ENCODE measurements at regions not wholly inside any gene's neighbourhood (a gene's known extent, or its start where the extent isn't known, plus 50 kb on each side); places are given as distances from the start of the nearest gene placed in this dataset.

DNA sequence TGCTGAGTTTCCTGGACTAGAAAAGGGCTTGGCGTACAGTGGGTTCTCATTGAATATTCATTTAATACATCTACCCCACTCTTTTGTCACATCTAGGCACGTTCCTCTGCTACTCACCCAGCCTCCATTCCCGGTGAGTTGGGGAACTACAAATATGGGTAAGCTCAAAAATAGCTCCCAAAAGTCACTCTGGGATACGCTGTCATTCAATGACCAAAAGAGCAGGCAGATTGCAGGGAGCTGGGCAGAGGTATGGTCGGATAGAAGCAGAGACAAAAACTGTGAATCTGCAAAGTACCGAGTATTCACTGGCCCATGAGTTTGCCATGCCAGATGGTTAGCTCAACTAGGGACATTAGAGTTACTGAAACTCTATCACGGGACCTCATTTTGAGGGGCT is 103.9 kb upstream of the SASH1 start:
- Histone ChIP-seq H3K27ac (peak overlapping the region; percentile 66 to 87 (median 76)), H3K27me3 (no peaks in the 10 kb centered on the region), H3K9me3 (no peaks in the 10 kb centered on the region), H3K4me3 (no peak overlapping the region), H3K36me3 (no peaks in the 10 kb centered on the region), H3K4me1 (peaks cover 21 to 74% (median 34%) of the 10 kb centered on the region in 3 donors)
- intact Hi-C loops (cut with DNase I), result no loop called here
- no peak for DNase-seq
- no peak for TF ChIP-seq POLR2A (IDR thresholded peaks at IDR 0.05)
- TF ChIP-seq, protein P1, sequence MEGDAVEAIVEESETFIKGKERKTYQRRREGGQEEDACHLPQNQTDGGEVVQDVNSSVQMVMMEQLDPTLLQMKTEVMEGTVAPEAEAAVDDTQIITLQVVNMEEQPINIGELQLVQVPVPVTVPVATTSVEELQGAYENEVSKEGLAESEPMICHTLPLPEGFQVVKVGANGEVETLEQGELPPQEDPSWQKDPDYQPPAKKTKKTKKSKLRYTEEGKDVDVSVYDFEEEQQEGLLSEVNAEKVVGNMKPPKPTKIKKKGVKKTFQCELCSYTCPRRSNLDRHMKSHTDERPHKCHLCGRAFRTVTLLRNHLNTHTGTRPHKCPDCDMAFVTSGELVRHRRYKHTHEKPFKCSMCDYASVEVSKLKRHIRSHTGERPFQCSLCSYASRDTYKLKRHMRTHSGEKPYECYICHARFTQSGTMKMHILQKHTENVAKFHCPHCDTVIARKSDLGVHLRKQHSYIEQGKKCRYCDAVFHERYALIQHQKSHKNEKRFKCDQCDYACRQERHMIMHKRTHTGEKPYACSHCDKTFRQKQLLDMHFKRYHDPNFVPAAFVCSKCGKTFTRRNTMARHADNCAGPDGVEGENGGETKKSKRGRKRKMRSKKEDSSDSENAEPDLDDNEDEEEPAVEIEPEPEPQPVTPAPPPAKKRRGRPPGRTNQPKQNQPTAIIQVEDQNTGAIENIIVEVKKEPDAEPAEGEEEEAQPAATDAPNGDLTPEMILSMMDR (IDR thresholded peaks at IDR 0.05), result no peak
- WGBS, 2 donors, result 81 to 82% methylated on average over 7 of the region's 7 CpGs

DNA sequence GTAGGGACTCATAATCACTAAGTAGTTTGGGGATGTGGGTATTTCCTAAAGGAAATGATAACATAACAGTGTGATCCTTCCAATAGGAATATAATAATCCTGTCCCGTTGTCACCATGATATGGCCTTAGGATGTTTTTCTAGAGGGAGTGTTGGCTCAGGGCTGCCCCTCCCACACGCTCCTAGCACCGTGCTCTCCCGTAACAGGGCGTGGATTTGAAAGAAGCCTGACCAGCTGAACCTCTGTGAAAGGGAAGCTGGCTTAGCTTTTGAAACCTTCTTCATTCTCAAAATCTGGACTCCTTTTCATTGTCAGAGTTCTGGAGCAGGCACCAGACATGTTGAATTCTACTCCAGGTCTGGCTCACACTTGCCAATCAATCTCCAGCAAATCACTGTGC is 103.4 kb upstream of the SASH1 start:
- Histone ChIP-seq H3K4me3 (no peak overlapping the region), H3K36me3 (no peaks in the 10 kb centered on the region), H3K27me3 (no peaks in the 10 kb centered on the region), H3K4me1 (peaks cover 21 to 72% (median 34%) of the 10 kb centered on the region in 3 donors), H3K9me3 (no peaks in the 10 kb centered on the region), H3K27ac (peak overlapping the region; percentile 66 to 87 (median 76))
- no peak for DNase-seq
- TF ChIP-seq, protein P1 (IDR thresholded peaks at IDR 0.05), result no peak
- 32 to 36% methylated on average over 5 of the region's 5 CpGs for WGBS, 2 donors
- intact Hi-C loops (cut with DNase I), result no loop called here

DNA sequence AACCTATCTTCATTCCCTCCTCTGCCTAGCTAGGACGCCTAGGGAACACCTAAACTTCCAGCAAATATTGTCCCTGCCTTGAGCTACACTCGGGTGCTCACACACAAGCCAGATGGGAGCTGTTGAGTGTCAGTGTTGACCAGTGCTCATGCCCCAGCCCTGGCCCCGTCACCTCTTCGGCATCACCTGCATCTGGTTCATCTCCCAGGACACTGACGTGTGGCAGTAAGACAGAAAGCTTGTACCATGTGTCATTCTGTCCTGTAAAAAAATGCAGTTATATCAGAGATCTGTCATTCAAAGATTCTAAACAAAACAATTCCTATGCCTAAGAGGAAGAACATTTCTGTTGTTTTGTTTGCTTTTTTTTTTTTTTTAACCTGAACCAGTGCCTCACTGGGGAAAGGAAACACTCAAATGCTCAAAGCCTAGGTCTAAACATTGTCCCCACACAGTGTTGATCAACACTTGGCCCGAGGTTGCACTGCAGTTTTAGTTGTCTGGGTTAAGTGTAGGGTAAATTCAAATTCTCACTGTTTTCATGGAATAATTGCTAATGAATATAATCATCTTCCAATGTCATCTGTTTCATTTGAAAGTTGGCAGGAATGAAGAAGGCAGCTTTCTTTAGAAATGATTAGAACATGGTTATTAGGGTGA is 102.7 kb upstream of the SASH1 start:
- no peak for DNase-seq
- no peaks in the 10 kb centered on the region for H3K9me3 ChIP-seq
- no peak overlapping the region for H3K4me3 ChIP-seq
- TF ChIP-seq, protein P1 (IDR thresholded peaks at IDR 0.05), result no peak
- no peak for TF ChIP-seq POLR2A (IDR thresholded peaks at IDR 0.05)
- intact Hi-C loops (cut with DNase I), result no loop called here
- no peaks in the 10 kb centered on the region for H3K36me3 ChIP-seq
- H3K4me1 ChIP-seq, result peaks cover 21 to 69% (median 34%) of the 10 kb centered on the region in 3 donors
- no peaks in the 10 kb centered on the region for H3K27me3 ChIP-seq
- peak overlapping the region; percentile 66 to 87 (median 76) for H3K27ac ChIP-seq
- 61 to 72% methylated on average over 6 of the region's 6 CpGs for WGBS, 2 donors

DNA sequence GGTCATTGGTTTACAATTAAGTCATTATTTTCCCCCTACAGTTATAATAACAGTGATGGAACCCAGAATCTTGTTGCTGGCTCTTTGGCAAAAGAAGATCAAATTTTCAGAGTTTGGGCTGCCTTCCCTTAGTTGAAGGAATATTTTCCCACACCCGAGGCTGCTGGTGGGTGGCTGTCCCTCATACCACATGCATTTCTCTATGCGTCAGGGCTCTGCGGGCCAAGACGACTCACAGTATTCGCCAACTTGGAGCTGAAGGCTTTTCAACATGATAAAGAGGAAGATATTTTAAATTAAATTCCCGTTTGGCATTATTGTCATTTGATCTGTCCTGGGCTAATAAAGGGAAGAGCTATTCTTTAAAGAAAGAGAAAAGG is 102.2 kb upstream of the SASH1 start:
- 59 to 74% methylated on average over 6 of the region's 6 CpGs for WGBS, 2 donors
- TF ChIP-seq, protein P1 (IDR thresholded peaks at IDR 0.05), result no peak
- TF ChIP-seq POLR2A (IDR thresholded peaks at IDR 0.05), result no peak
- Histone ChIP-seq H3K36me3 (no peaks in the 10 kb centered on the region), H3K9me3 (no peaks in the 10 kb centered on the region), H3K4me3 (no peak overlapping the region), H3K27ac (peak overlapping the region; percentile 66 to 87 (median 76)), H3K27me3 (no peaks in the 10 kb centered on the region), H3K4me1 (peaks cover 21 to 64% (median 34%) of the 10 kb centered on the region in 3 donors)
- intact Hi-C loops (cut with DNase I), result no loop called here
- no peak for DNase-seq

DNA sequence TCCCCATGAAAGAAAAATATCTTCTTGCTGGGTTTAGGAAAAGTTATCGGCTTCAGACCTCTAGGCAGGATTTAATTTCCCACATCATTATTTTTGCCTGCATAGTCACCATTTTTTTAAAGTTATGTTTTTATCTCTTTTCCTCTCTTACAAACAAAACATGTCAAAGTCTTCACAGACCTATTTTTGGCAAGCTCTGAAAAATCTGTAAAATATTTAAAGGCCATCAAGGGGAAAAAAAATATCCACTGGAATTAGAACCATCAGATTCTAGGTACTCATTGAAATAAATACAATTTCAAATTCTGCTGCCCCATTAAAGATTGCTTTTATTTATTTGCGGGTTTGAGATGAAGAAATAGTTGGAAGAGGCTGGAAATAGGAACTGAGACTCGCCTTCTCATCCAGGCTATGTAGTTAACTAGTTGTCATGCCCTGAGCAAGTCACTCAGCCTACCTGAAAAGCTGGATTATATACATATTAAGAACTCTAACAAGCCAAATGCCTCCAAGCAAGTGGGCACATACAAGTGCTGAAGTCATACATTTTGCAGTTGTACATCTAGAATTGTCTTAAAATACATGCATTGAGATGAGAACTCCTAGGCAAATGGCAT is 101.7 kb upstream of the SASH1 start:
- intact Hi-C loops (cut with DNase I), result no loop called here
- WGBS, 2 donors, result 44 to 58% methylated on average over 3 of the region's 3 CpGs
- Histone ChIP-seq H3K27me3 (no peaks in the 10 kb centered on the region), H3K36me3 (no peaks in the 10 kb centered on the region), H3K27ac (peak overlapping the region; percentile 66 to 87 (median 76)), H3K4me1 (peaks cover 18 to 60% (median 31%) of the 10 kb centered on the region in 3 donors), H3K4me3 (no peak overlapping the region), H3K9me3 (no peaks in the 10 kb centered on the region)
- TF ChIP-seq POLR2A (IDR thresholded peaks at IDR 0.05), result no peak
- TF ChIP-seq, protein P1 (IDR thresholded peaks at IDR 0.05), result no peak
- DNase-seq, result no peak

Measured in esophagus squamous epithelium (tissue), 5 donors.